PC-9 (cell line): ENCODE measurements at regions not wholly inside any gene's neighbourhood (a gene's known extent, or its start where the extent isn't known, plus 50 kb on each side); places are given as distances from the start of the nearest gene placed in this dataset.

Experiments used
- CTCF ChIP-seq: fragments of 200-600 bp; sonication (generic); conservative IDR thresholded peaks from 2 replicates; pipeline ENCODE4 v1.6.1; 2017; ENCODE audit warnings: mixed run types, antibody characterized with exemption, mild to moderate bottlenecking, moderate library complexity
- EZH2 ChIP-seq: fragments of 200-600 bp; sonication (generic); IDR thresholded peaks from 2 replicates; pipeline ENCODE4 v1.8.0; 2017; ENCODE audit warnings: antibody characterized with exemption, low read depth

GRCh38 chr21:25005388-25005787, 601.9 kb downstream of the MRPL39 start:
- no peak for TF ChIP-seq CTCF
- TF ChIP-seq EZH2: no peak
